ENCODE measurements at regions not wholly inside any gene's neighbourhood (a gene's known extent, or its start where the extent isn't known, plus 50 kb on each side); places are given as distances from the start of the nearest gene placed in this dataset.

DNA sequence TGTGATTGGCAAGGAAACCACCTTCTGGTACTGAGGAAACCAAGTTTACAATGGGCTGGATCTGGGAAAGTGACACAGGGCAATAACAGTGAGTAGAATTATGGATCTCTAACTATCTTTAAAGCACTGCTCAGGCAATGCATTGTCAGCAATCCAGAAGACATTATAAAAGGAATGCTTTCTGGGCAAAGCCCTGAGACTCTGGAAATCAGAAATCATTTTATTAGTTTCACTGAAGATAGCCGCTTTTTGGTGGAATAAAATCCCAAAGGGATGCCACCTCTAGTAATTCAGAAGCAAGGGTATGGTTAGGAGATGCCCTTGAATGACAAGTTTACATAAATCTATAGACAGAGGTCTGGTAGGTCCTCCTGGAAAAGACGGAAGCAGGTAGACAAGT is 211.1 kb downstream of the DMRT2 start:
- TF ChIP-seq, protein P1, sequence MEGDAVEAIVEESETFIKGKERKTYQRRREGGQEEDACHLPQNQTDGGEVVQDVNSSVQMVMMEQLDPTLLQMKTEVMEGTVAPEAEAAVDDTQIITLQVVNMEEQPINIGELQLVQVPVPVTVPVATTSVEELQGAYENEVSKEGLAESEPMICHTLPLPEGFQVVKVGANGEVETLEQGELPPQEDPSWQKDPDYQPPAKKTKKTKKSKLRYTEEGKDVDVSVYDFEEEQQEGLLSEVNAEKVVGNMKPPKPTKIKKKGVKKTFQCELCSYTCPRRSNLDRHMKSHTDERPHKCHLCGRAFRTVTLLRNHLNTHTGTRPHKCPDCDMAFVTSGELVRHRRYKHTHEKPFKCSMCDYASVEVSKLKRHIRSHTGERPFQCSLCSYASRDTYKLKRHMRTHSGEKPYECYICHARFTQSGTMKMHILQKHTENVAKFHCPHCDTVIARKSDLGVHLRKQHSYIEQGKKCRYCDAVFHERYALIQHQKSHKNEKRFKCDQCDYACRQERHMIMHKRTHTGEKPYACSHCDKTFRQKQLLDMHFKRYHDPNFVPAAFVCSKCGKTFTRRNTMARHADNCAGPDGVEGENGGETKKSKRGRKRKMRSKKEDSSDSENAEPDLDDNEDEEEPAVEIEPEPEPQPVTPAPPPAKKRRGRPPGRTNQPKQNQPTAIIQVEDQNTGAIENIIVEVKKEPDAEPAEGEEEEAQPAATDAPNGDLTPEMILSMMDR (IDR thresholded peaks at IDR 0.05; ENCODE audit: low read depth, low read length, missing control alignments) = no peak
- H3K4me3 ChIP-seq (ENCODE audit: low read depth, low read length) = no peak overlapping the region

DNA sequence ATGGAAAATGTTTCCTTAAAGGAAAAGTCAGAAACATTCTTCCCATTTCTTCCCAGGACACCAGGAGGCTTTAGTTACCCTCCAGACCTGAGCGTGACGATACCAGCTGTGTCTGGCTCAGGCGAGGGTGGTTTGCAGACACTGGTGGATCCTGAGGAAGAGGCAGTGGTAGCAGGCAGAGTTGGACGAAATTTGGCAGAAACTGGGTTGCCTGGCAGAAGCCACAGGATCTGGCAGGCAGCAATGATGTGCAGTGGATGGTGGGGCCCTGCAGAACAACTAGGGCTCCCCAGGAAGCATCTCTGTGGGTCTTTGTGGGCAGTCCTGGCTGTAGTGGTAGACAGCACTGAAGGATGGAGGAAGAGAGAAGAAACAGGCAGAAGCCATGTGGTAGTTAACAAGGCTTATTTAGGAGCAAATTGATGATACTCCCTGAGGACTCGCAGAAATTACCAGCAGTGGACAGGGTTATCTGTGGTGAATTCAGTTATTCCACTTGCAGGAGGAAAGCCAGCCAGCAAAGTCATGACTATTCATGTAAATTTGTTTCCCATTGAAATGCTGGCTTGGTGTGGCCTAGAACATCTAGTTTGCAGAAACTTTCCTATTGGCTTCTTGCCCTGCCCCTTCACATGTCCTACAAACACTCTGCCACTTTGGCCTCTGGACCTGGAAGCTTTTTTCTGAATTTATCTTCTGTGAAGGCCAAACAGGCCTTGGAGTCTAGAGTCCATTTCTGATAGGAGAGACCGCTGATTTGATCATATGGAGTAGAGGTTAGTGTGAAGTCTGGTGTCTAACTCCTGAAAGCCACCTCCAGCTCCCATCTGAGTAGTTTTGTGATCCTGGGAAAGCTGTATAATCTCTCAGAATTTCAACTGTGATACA is 212.0 kb downstream of the DMRT2 start:
- H3K4me3 ChIP-seq (ENCODE audit: low read depth, low read length) = no peak overlapping the region
- TF ChIP-seq, protein P1 (IDR thresholded peaks at IDR 0.05; ENCODE audit: low read depth, low read length, missing control alignments) = no peak
- DNase-seq (ENCODE audit: low read depth) = no peak

More for the DNA sequence above, 211.1 kb downstream of the DMRT2 start:
- no peak for DNase-seq (ENCODE audit: low read depth)

DNA sequence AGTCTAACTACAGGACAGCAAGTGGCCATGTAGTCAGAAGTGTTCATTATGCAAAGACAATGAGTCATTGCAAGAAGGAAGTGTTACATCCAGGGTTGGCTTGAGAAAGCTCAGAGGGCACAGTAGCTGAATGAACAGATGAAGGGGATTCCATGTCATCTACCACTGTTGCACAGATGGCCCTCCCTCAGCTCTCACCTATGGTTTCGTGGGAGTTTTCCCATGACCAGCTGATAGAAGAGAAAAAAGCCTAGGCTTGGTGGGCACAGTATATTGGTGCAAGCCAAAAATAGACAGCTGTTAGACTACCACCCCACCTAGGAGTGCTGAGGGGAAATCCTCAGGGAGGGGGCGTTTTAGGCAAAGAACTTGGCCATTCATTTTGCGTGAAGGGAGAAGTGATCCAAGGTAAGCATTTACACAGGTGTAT is 217.0 kb downstream of the DMRT2 start:
- no peak for DNase-seq (ENCODE audit: low read depth)
- no peak overlapping the region for H3K4me3 ChIP-seq (ENCODE audit: low read depth, low read length)
- TF ChIP-seq, protein P1 (IDR thresholded peaks at IDR 0.05; ENCODE audit: low read depth, low read length, missing control alignments) = no peak

DNA sequence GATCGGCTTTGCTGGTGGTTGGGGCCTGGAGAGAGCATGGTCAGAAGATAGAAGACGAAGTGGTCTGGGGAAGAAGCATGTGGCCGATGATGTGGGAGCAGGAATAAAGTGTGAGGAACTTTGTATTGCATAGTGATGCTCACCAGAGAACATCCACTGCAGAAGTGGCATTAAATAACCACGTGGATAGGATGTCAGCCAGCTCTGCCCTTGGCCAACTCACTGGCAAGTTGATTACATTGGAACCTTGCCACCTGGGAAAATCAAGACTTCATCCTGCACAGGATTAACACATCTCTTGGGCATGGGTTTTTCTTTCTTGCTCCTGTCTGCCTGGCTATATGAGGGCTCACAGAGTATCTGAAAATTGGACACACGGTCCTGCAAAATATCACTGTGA is 217.4 kb downstream of the DMRT2 start:
- H3K4me3 ChIP-seq (ENCODE audit: low read depth, low read length) = no peak overlapping the region
- no peak for DNase-seq (ENCODE audit: low read depth)
- TF ChIP-seq, protein P1 (IDR thresholded peaks at IDR 0.05; ENCODE audit: low read depth, low read length, missing control alignments) = no peak

DNA sequence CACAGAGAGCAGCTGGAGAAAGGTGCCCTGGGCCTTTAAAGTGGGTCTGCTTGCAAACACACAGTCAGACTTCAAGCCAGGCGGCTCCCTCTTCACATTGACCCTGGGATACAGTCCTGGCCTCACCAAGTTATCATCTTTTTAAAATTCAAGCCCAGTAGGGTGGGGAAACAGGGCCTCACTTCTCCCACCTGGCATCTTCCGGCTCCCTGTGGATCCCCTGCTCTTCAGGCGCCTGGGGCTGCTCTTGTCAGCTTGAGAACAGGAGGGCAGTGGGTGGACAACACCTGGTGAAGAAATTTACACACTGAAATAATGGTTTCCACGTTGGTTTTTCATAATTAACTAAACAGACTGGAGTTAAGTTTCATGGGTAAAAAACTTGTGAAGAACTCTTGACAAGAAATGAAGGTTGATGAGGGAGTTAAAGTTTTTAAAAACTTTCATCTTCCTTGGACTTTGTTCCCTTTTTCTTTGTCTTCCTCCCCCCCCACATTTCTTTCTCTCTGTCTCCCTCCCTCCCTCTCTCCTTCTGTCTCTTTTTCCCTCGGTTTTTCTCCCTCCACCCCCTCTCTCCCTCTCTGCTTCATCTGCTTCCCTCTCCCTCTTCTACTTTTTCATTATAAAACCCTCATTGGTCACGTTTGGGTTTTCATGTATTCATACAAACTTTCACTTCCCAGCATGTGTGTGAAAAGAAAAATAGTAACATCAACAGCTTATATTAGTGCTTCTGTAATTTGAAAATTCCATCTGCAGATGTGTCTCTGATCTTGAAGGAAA is 219.6 kb downstream of the DMRT2 start:
- no peak for DNase-seq (ENCODE audit: low read depth)
- TF ChIP-seq, protein P1 (IDR thresholded peaks at IDR 0.05; ENCODE audit: low read depth, low read length, missing control alignments) = no peak

DNA sequence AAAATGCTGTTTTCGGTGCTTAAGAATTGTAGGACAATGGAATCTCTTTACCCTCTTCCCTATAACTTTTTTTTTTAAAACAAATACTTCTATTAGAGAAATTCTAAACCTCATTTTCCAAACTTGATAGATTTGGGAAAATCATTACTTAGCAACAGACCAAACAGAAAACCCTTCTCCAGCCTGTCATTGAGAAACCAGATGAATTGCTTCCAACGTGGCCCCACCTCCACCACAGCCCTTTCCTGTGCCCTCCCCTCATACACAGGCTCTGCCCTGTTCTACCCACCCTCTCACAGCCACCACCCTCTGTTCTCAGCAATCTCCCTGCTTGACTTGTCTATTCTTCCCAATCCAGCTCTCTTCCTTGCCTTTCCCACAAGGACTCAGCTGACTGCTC is 221.2 kb downstream of the DMRT2 start:
- no peak for DNase-seq (ENCODE audit: low read depth)
- TF ChIP-seq, protein P1 (IDR thresholded peaks at IDR 0.05; ENCODE audit: low read depth, low read length, missing control alignments) = no peak
- H3K4me3 ChIP-seq (ENCODE audit: low read depth, low read length) = no peak overlapping the region

More for the DNA sequence above, 219.6 kb downstream of the DMRT2 start:
- H3K4me3 ChIP-seq (ENCODE audit: low read depth, low read length) = no peak overlapping the region

All from GM12864 (cell line).